GM06990 (cell line): ENCODE measurements at regions not wholly inside any gene's neighbourhood (a gene's known extent, or its start where the extent isn't known, plus 50 kb on each side); places are given as distances from the start of the nearest gene placed in this dataset.

Experiments used
- DNase-seq: peaks from one replicate; pipeline ENCODE4 v3.0.0-alpha.2; 2011; ENCODE audit not compliant: insufficient read length; ENCODE audit errors: extremely low read depth
- H3K27me3 ChIP-seq: replicated peaks from 2 replicates; pipeline ENCODE4 v1.6.0; 2011; ENCODE audit warnings: low read length; ENCODE audit not compliant: control insufficient read depth, insufficient read depth
- H3K36me3 ChIP-seq: 2 replicates; pipeline ENCODE4 v1.5.1; 2011; ENCODE audit warnings: low read length; ENCODE audit not compliant: control insufficient read depth, insufficient read depth
- H3K4me3 ChIP-seq: replicated peaks from 2 replicates; pipeline ENCODE4 v1.5.1; 2011; ENCODE audit warnings: low read depth, mild to moderate bottlenecking, control low read depth, low read length
- TF ChIP-seq, protein P1 (sequence below): IDR thresholded peaks from 2 replicates; pipeline ENCODE4 v1.5.1; 2011; ENCODE audit warnings: low read length, control low read depth, mild to moderate bottlenecking, inconsistent platforms; ENCODE audit not compliant: insufficient read depth, poor library complexity, severe bottlenecking

DNA sequence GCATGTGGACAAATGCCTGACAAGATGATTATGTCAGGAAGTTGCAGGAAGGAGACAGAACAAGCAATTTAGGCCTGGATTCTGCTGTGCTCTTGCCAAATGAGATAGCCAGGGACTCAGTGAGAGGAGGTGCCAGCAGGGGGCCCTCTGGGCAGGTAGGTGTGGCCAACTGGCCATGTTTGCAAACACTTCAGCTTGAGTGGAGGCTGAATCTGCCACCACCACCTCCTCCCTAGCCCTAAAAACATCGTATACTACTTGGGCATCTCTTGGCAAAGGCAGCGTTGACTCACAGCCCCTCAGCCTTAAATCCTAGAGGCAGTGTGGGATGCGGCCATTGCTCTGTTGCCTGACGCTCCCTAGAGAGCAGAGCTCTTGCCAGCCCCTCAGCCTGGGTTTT is 95.1 kb upstream of the PLET1 start:
- Histone ChIP-seq H3K4me3 (no peak overlapping the region), H3K36me3 (no peaks in the 10 kb centered on the region), H3K27me3 (no peaks in the 10 kb centered on the region)
- TF ChIP-seq, protein P1, sequence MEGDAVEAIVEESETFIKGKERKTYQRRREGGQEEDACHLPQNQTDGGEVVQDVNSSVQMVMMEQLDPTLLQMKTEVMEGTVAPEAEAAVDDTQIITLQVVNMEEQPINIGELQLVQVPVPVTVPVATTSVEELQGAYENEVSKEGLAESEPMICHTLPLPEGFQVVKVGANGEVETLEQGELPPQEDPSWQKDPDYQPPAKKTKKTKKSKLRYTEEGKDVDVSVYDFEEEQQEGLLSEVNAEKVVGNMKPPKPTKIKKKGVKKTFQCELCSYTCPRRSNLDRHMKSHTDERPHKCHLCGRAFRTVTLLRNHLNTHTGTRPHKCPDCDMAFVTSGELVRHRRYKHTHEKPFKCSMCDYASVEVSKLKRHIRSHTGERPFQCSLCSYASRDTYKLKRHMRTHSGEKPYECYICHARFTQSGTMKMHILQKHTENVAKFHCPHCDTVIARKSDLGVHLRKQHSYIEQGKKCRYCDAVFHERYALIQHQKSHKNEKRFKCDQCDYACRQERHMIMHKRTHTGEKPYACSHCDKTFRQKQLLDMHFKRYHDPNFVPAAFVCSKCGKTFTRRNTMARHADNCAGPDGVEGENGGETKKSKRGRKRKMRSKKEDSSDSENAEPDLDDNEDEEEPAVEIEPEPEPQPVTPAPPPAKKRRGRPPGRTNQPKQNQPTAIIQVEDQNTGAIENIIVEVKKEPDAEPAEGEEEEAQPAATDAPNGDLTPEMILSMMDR: peak; percentile 51
- no peak for DNase-seq

DNA sequence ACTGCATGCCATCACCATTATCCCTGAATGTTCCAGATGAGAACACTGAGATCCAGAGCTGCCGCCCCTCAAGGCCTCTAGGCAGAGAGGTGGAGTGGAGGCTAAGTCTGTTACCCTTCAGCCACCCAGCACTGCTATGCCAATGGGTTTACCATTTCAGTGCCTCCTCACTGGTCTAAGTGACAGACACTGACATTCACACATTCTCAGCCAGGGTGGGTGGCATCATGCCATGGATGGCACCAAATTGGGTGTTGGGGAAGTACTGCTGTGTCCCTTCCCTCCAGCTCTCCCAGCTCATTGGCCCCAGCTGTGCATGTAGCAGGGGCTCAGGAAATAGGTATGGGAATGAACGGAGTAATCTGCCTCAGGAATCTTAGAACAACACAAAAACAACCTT is 96.8 kb upstream of the PLET1 start:
- Histone ChIP-seq H3K36me3 (no peaks in the 10 kb centered on the region), H3K27me3 (no peaks in the 10 kb centered on the region)

DNA sequence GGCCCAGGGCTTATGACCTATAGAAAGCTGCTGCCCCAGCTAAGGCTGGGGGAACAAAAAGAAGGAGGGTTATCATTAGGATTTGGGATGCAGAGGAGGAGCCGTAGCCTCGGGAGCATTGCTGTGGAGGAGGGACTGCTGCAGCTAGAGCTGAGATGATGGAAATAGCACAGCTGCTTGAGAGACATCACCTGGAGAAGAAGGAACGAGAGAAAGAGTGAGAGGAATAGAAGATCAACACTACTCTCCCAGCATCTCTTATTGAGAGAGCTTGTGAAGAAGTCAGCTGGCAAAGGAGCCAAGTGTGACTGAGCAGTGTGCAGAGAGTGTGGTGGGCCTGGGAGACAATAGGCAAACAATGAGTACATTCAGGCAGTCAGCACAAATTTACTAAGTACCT is 100.7 kb upstream of the PLET1 start:
- TF ChIP-seq, protein P1: no peak
- Histone ChIP-seq H3K27me3 (no peaks in the 10 kb centered on the region; the same call in none of the 2 replicates), H3K4me3 (no peak overlapping the region), H3K36me3 (no peaks in the 10 kb centered on the region)
- DNase-seq: no peak

More for the DNA sequence above, 96.8 kb upstream of the PLET1 start:
- no peak overlapping the region for H3K4me3 ChIP-seq
- no peak for DNase-seq
- TF ChIP-seq, protein P1: no peak

DNA sequence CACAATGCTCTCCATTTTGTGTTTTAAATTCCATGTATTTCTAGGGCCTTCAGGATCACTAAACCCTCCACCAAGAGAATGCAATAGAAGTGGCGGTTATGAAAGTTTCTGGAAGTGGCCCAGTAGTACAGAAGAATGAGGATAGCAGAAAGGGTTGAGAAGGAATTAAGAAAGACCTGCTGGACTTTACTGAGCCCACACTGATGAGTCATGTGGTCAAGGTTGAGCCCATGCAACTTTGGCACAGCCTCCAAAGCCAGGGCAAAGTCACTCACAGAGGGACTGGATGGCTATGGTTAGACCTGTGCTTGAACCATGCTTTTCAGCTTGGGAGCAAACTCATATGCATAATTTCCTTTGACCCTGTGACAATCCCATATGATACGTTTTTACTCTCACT is 102.9 kb upstream of the PLET1 start:
- TF ChIP-seq, protein P1: no peak
- H3K4me3 ChIP-seq: no peak overlapping the region
- no peaks in the 10 kb centered on the region for H3K36me3 ChIP-seq
- no peak for DNase-seq
- no peaks in the 10 kb centered on the region; the same call in none of the 2 replicates for H3K27me3 ChIP-seq

DNA sequence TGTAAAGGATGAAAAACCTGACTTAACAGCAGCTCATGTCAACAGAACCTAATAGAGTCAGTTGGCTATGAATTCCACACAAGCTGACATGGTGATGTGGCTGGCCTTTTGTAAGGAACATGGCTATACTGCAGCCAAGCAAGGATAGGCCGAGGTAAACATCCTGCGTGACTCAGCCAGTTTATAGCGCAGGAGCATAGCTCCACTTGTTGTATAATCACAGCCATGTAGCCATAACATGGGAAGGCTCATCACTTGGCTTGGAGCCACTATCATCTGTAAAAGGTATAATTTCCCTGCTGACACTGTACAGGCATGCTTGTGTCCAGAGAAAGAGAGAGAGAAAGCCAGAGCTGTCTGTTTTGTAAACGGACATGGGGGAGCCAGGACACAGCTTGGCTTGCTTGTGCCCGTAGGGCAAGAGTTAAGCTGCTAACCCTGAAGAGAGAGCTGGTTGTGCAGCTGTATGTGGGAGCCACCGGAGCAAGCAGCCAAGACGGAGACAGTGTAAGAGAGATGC is 104.4 kb upstream of the PLET1 start:
- DNase-seq: no peak
- Histone ChIP-seq H3K27me3 (no peaks in the 10 kb centered on the region; the same call in none of the 2 replicates), H3K36me3 (no peaks in the 10 kb centered on the region), H3K4me3 (no peak overlapping the region)
- TF ChIP-seq, protein P1: no peak

DNA sequence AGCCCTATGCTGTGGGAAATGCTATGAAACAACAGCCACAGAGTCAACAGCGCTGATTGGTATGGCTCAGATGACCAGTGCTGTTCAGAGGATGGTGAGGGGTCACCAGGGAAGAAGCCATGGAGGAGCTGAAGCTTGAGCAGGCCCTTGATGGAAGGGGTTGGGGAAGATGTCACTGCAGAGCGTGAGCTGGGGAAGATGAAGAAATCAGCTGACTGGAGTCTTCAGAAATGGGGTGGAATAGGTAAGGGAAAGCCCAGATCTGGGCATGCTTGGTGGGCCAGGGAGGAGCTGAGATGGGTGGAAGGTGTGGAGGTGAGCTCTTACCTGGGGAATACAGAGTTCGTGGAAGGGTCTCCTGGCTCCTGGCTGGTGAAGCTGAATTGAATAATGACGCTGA is 105.4 kb upstream of the PLET1 start:
- DNase-seq: no peak
- H3K36me3 ChIP-seq: no peaks in the 10 kb centered on the region
- no peak overlapping the region for H3K4me3 ChIP-seq
- H3K27me3 ChIP-seq: no peaks in the 10 kb centered on the region; the same call in none of the 2 replicates
- TF ChIP-seq, protein P1: no peak
